Ovary (tissue), 3 donors: ENCODE measurements at regions not wholly inside any gene's neighbourhood (a gene's known extent, or its start where the extent isn't known, plus 50 kb on each side); places are given as distances from the start of the nearest gene placed in this dataset.

Source experiments
- EP300 ChIP-seq: sonication (generic); formaldehyde crosslinking; IDR thresholded peaks from one replicate; pipeline ENCODE4 v1.6.1; 2017; ENCODE audit warnings: antibody characterized with exemption
- POLR2A ChIP-seq: fragments of 450-650 bp; IDR thresholded peaks from one replicate; pipeline ENCODE4 v1.6.1; 2017; ENCODE audit warnings: antibody characterized with exemption, mild to moderate bottlenecking, moderate library complexity
- TF ChIP-seq, protein P1 (sequence below), 3 donors: fragments of 450-650 bp in 2 of 3; fragments of 200-600 bp in 1 of 3; IDR thresholded peaks; one replicate each; pipeline versions ENCODE4 v1.5.1 to v1.8.0; 2016 to 2022; ENCODE audit warnings: antibody characterized with exemption in 3 of 3, mild to moderate bottlenecking in 1 of 3
- donor health status: DM: no; HTN: no; CAD: no.

- TF ChIP-seq, protein P1, sequence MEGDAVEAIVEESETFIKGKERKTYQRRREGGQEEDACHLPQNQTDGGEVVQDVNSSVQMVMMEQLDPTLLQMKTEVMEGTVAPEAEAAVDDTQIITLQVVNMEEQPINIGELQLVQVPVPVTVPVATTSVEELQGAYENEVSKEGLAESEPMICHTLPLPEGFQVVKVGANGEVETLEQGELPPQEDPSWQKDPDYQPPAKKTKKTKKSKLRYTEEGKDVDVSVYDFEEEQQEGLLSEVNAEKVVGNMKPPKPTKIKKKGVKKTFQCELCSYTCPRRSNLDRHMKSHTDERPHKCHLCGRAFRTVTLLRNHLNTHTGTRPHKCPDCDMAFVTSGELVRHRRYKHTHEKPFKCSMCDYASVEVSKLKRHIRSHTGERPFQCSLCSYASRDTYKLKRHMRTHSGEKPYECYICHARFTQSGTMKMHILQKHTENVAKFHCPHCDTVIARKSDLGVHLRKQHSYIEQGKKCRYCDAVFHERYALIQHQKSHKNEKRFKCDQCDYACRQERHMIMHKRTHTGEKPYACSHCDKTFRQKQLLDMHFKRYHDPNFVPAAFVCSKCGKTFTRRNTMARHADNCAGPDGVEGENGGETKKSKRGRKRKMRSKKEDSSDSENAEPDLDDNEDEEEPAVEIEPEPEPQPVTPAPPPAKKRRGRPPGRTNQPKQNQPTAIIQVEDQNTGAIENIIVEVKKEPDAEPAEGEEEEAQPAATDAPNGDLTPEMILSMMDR (IDR thresholded peaks at IDR 0.05) = no peak
- TF ChIP-seq POLR2A (no peak), EP300 (no peak)
Measured at GRCh38 chr11:121688860-121689614, 236.3 kb upstream of the SORL1-AS1 start.
